Thoracic aorta (tissue), 2 donors: ENCODE measurements at regions not wholly inside any gene's neighbourhood (a gene's known extent, or its start where the extent isn't known, plus 50 kb on each side); places are given as distances from the start of the nearest gene placed in this dataset.

Source experiments
- ATAC-seq: fragments of 150-250 bp; one replicate; pipeline ENCODE4 v1.8.0; 2017; ENCODE audit warnings: low read depth; ENCODE audit not compliant: insufficient number of reproducible peaks, low FRiP score
- DNase-seq: peaks from one replicate; pipeline ENCODE4 v3.0.0-alpha.2; 2020; ENCODE audit warnings: low spot score
- H3K27ac ChIP-seq, 2 donors: fragments of 200-600 bp; sonication (generic); 1 replicate in 1 of 2; 2 replicates in 1 of 2; pipeline ENCODE4 v1.5.1; 2016; ENCODE audit warnings: mild to moderate bottlenecking in 2 of 2, moderate library complexity in 2 of 2
- H3K27me3 ChIP-seq: fragments of 200-600 bp; sonication (generic); replicated peaks from 2 replicates; pipeline ENCODE4 v1.6.0; 2016; ENCODE audit warnings: mild to moderate bottlenecking; ENCODE audit not compliant: insufficient read depth
- H3K36me3 ChIP-seq: fragments of 200-600 bp; sonication (generic); one replicate; pipeline ENCODE4 v1.5.1; 2016
- H3K4me1 ChIP-seq, 2 donors: fragments of 200-600 bp; sonication (generic); 1 replicate in 1 of 2; 2 replicates in 1 of 2; pipeline versions ENCODE4 v1.5.1 to v1.6.0; 2016; ENCODE audit warnings: low read depth in 2 of 2, mild to moderate bottlenecking in 1 of 2; ENCODE audit not compliant: control insufficient read depth in 1 of 2
- H3K4me3 ChIP-seq: fragments of 200-600 bp; sonication (generic); 2 replicates; pipeline ENCODE4 v1.5.1; 2016; ENCODE audit warnings: mild to moderate bottlenecking
- H3K9me3 ChIP-seq: fragments of 200-600 bp; sonication (generic); 2 replicates; pipeline ENCODE4 v1.5.1; 2016
- TF ChIP-seq, protein P1 (sequence below): fragments of 200-600 bp; sonication (generic); IDR thresholded peaks from one replicate; pipeline ENCODE4 v1.5.1; 2019; ENCODE audit warnings: antibody characterized with exemption

DNA sequence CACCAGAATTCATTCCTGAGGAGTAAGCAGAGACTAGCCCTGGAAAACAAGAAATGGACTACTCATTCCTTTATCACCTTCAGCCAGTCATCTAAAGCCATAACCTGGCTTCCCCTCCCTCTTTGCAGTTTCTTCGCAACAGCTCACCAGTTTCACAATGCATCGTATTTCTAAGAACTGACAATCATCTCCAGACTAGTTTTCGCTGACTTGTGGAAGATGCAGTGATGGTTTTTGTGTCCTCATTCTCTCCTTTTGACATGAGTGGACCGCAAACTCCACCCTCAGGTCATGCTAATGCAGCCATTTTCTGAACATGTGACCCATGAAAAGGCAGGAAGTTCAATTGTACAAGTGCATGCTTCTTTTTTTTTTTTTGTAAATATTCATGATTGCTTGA, 1203.5 kb downstream of the PCDH7 start:
- peaks cover 3% of the 10 kb centered on the region for H3K9me3 ChIP-seq
- H3K4me1 ChIP-seq: no peaks in the 10 kb centered on the region
- no peaks in the 10 kb centered on the region for H3K27me3 ChIP-seq
- ATAC-seq: no peak
- no peak overlapping the region for H3K4me3 ChIP-seq
- no peaks in the 10 kb centered on the region for H3K36me3 ChIP-seq
- H3K27ac ChIP-seq: no peak overlapping the region
- no peak for DNase-seq
- TF ChIP-seq, protein P1, sequence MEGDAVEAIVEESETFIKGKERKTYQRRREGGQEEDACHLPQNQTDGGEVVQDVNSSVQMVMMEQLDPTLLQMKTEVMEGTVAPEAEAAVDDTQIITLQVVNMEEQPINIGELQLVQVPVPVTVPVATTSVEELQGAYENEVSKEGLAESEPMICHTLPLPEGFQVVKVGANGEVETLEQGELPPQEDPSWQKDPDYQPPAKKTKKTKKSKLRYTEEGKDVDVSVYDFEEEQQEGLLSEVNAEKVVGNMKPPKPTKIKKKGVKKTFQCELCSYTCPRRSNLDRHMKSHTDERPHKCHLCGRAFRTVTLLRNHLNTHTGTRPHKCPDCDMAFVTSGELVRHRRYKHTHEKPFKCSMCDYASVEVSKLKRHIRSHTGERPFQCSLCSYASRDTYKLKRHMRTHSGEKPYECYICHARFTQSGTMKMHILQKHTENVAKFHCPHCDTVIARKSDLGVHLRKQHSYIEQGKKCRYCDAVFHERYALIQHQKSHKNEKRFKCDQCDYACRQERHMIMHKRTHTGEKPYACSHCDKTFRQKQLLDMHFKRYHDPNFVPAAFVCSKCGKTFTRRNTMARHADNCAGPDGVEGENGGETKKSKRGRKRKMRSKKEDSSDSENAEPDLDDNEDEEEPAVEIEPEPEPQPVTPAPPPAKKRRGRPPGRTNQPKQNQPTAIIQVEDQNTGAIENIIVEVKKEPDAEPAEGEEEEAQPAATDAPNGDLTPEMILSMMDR: no peak

DNA sequence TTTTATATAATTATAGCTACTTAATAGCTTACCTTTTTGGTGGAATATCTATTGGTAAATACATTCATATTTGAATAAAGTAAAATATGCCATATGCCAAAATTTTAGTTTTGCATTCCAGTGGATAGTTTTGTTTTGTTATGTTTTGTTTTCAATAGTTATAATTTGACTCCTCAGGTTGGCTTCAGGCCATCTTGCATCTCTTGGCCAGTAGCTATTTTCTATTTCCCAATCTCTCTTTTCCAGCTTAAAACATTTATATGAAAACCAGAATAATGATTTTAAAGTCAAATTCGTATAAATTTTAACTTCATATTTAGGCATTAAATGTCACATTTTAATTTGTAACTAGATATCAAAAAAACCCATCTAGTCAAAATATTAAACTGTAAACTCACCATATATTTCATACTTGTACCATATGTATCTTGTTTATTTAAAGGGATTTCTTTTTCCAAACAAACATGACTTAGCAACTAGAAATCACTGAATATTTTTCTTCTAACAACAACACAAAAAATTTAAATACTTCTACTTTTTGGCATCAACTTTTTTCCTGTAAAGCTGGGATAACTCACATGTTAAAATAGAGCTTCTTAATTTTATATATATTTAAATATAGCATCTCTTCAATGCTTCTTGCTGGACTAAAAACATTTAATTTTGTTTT, 1209.6 kb downstream of the PCDH7 start:
- Histone ChIP-seq H3K36me3 (no peaks in the 10 kb centered on the region), H3K27ac (no peak overlapping the region), H3K27me3 (no peaks in the 10 kb centered on the region), H3K4me1 (no peaks in the 10 kb centered on the region), H3K9me3 (peaks cover 3% of the 10 kb centered on the region), H3K4me3 (no peak overlapping the region)
- no peak for DNase-seq
- TF ChIP-seq, protein P1: no peak
- no peak for ATAC-seq

DNA sequence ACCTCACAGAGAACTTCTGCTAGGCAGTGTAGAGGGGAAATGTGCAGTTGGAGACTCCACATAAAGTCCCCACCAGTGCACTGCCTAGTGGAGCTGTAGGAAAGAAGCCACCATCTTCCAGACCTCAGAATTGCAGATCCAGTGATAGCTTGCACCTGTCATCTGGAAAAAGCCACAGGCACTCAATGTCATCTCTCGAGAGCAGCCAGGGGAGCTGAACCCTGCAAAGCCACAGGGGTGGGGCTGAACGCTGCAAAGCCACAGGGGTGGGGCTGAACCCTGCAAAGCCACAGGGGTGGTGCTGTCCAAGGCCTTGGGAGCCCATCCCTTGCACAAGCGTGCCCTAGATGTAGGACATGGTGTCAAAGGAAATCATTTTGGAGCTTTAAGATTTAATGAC, 1226.3 kb downstream of the PCDH7 start:
- Histone ChIP-seq H3K27ac (no peak overlapping the region), H3K4me3 (no peak overlapping the region), H3K9me3 (no peaks in the 10 kb centered on the region), H3K27me3 (no peaks in the 10 kb centered on the region), H3K36me3 (no peaks in the 10 kb centered on the region), H3K4me1 (no peaks in the 10 kb centered on the region)
- DNase-seq: no peak
- no peak for ATAC-seq
- TF ChIP-seq, protein P1: no peak

DNA sequence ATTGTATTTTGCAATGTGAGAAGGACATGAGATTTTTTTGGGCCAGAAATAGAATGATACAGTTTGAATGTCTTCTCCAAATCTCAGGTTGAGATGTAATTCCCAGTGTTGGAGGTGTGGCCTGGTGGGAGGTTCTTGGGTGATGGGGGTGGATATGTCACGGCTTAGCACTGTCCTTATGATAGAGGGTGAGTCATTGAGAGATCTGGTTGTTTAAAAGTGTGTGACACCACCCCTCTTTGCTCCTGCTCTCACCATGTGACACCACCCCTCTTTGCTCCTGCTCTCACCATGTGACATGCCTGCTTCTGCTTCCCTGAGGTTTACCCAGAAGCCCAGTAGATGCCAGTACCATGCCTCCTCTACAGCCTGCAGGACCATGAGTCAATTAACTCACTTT, 1226.9 kb downstream of the PCDH7 start:
- H3K4me1 ChIP-seq: no peaks in the 10 kb centered on the region
- H3K4me3 ChIP-seq: no peak overlapping the region
- no peak overlapping the region for H3K27ac ChIP-seq
- H3K9me3 ChIP-seq: no peaks in the 10 kb centered on the region
- ATAC-seq (no peak), DNase-seq (no peak)
- TF ChIP-seq, protein P1: no peak
- H3K36me3 ChIP-seq: no peaks in the 10 kb centered on the region
- no peaks in the 10 kb centered on the region for H3K27me3 ChIP-seq

DNA sequence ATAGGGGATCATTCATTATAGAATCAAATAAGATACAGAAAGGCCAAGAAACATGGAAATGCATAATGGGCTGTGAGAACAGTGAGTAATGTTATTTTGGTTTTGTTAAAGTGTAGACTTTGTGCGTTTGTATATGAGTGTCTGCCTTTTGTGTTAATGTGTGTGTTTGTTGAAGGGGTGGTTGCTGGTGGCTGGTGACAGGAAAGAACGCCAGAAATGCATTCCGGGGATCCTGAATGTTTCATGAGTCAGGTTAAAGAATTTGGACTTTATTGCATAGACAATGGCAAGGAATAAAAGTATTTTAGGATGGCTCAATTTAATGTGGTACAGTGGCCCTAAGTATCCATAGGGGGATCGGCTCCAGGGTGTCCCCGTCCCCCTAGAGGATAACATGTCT, 1228.9 kb downstream of the PCDH7 start:
- H3K27me3 ChIP-seq: no peaks in the 10 kb centered on the region
- TF ChIP-seq, protein P1: no peak
- no peaks in the 10 kb centered on the region for H3K9me3 ChIP-seq
- DNase-seq: no peak
- H3K27ac ChIP-seq: no peak overlapping the region
- H3K4me3 ChIP-seq: no peak overlapping the region
- H3K4me1 ChIP-seq: no peaks in the 10 kb centered on the region
- no peaks in the 10 kb centered on the region for H3K36me3 ChIP-seq
- ATAC-seq: no peak
